ENCODE measurements at regions not wholly inside any gene's neighbourhood (a gene's known extent, or its start where the extent isn't known, plus 50 kb on each side); places are given as distances from the start of the nearest gene placed in this dataset.

GRCh38 chr5:158406884-158407823 is 548.2 kb upstream of the CLINT1 start:
- TF ChIP-seq EZH2phosphoT487 (IDR thresholded peaks at IDR 0.05; ENCODE audit: insufficient read depth, low read depth) (peak; percentile 71; the same call in 1 of the 2 replicates), EZH2 (IDR thresholded peaks at IDR 0.05; ENCODE audit: insufficient read depth, poor library complexity, severe bottlenecking) (no peak)

All from GM23248 (cell line).